Nephron (organoid): ENCODE measurements at regions not wholly inside any gene's neighbourhood (a gene's known extent, or its start where the extent isn't known, plus 50 kb on each side); places are given as distances from the start of the nearest gene placed in this dataset.

ENCODE experiments used
- H3K27ac Mint-ChIP-seq, 3 experiments: 2 replicates each; pipeline ENCODE4 v1.8.0; 2020; ENCODE audit warnings: mixed read lengths in 3 of 3, mild to moderate bottlenecking in 2 of 3, moderate library complexity in 1 of 3
- H3K27me3 Mint-ChIP-seq: 2 replicates; pipeline ENCODE4 v1.8.0; 2021; ENCODE audit warnings: low read depth, mild to moderate bottlenecking, moderate library complexity, mixed read lengths
- H3K36me3 Mint-ChIP-seq: 2 replicates; pipeline ENCODE4 v1.8.0; 2020; ENCODE audit warnings: low read depth, mixed read lengths
- H3K4me1 Mint-ChIP-seq: 2 replicates; pipeline ENCODE4 v1.8.0; 2020; ENCODE audit warnings: mixed read lengths
- H3K4me3 Mint-ChIP-seq, 3 experiments: 2 replicates each; pipeline ENCODE4 v1.8.0; 2020; ENCODE audit warnings: mild to moderate bottlenecking in 3 of 3, mixed read lengths in 3 of 3, moderate library complexity in 2 of 3
- H3K9me3 Mint-ChIP-seq: 2 replicates; pipeline ENCODE4 v1.8.0; 2020; ENCODE audit warnings: mixed read lengths
- TF ChIP-seq, protein P1 (sequence below), 3 experiments: fragments of 200-600 bp; sonication (generic); IDR thresholded peaks; one replicate each; pipeline ENCODE4 v1.5.0; 2021; ENCODE audit warnings: antibody characterized with exemption in 3 of 3; ENCODE audit not compliant: unreplicated experiment in 3 of 3

DNA sequence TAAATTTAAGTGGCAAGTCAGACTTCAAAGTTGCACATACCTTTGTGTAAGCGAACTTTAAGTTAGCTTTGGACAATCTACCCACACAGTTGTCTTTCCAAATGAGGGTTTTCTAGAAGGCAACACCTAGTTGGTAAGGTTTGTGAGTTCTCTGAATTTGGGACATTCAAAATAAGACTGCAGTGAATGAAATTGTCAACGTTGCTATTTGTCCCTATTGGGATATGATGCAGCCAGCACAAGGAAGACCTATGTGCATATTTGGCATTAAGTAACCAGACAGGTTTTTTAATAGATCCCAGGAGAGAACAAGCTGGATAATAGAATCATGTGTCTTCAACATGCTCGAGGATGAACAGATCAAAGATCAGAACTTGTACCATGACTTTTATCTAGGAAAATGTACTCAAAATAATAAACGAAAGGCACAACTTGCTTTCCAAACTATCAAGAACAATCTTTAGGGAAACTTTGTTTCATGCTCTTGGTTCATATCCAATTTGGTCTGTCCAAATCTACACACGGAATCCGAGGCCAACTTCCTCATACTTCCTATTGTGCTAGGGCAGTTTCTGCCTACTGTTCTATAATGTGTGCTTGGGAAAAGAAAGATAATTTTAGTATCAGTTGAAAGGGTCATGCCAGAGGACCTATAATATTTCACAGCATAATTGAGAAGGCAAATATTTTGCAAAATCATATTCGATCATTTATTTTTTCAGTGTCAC is 284.2 kb upstream of the SOX5 start:
- Mint-ChIP-seq H3K36me3 (no peaks in the 10 kb centered on the region), H3K27me3 (peaks cover 7% of the 10 kb centered on the region), H3K4me1 (peaks cover 12% of the 10 kb centered on the region), H3K27ac (no peak overlapping the region), H3K4me3 (no peak overlapping the region), H3K9me3 (no peaks in the 10 kb centered on the region)
- TF ChIP-seq, protein P1, sequence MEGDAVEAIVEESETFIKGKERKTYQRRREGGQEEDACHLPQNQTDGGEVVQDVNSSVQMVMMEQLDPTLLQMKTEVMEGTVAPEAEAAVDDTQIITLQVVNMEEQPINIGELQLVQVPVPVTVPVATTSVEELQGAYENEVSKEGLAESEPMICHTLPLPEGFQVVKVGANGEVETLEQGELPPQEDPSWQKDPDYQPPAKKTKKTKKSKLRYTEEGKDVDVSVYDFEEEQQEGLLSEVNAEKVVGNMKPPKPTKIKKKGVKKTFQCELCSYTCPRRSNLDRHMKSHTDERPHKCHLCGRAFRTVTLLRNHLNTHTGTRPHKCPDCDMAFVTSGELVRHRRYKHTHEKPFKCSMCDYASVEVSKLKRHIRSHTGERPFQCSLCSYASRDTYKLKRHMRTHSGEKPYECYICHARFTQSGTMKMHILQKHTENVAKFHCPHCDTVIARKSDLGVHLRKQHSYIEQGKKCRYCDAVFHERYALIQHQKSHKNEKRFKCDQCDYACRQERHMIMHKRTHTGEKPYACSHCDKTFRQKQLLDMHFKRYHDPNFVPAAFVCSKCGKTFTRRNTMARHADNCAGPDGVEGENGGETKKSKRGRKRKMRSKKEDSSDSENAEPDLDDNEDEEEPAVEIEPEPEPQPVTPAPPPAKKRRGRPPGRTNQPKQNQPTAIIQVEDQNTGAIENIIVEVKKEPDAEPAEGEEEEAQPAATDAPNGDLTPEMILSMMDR (IDR thresholded peaks at IDR 0.05; ENCODE audit: unreplicated experiment in 3 of 3): no peak

DNA sequence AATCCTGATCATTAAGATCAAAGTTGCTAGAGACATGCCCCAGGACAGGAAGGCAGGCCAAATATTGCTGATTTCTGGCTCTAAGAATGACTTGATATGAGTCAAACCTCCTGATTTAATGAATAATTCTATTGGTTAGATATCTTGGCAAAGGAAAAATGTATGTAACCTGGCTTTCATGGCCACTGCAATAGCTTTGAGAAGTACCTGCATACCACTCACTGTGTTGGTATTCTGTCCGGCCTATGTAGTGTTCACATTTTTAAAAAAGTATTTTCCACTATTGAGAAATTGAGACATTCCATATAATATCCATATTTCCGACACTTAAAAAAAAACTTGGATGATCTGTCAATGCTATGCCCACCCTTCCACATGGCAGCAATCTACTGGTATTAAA is 283.1 kb upstream of the SOX5 start:
- Mint-ChIP-seq H3K36me3 (no peaks in the 10 kb centered on the region), H3K27me3 (peaks cover 9% of the 10 kb centered on the region), H3K4me1 (peaks cover 12% of the 10 kb centered on the region), H3K27ac (no peak overlapping the region), H3K4me3 (no peak overlapping the region), H3K9me3 (no peaks in the 10 kb centered on the region)
- TF ChIP-seq, protein P1 (IDR thresholded peaks at IDR 0.05; ENCODE audit: unreplicated experiment in 3 of 3): no peak

DNA sequence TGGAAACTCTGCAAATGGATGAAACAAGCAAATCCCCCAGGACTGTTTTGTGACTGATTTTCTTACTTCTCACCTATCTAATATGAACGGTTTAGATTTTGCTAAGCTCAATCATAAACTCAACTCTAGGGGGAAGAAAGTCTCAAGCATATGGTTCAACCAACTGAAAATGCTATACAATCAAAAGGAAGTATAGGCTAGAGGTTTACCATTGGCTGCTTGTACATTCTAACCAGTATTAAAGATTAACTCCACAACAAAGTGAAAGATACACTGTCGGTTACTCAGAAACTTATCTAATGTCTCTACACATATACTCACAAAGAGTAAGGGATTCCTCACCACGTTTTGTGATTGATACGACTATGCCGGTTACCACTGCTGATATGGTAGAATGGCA is 281.8 kb upstream of the SOX5 start:
- H3K27me3 Mint-ChIP-seq: peaks cover 9% of the 10 kb centered on the region
- H3K4me1 Mint-ChIP-seq: peaks cover 12% of the 10 kb centered on the region
- TF ChIP-seq, protein P1 (IDR thresholded peaks at IDR 0.05; ENCODE audit: unreplicated experiment in 3 of 3): no peak
- no peaks in the 10 kb centered on the region for H3K36me3 Mint-ChIP-seq
- no peak overlapping the region for H3K4me3 Mint-ChIP-seq
- H3K9me3 Mint-ChIP-seq: no peaks in the 10 kb centered on the region
- no peak overlapping the region for H3K27ac Mint-ChIP-seq

DNA sequence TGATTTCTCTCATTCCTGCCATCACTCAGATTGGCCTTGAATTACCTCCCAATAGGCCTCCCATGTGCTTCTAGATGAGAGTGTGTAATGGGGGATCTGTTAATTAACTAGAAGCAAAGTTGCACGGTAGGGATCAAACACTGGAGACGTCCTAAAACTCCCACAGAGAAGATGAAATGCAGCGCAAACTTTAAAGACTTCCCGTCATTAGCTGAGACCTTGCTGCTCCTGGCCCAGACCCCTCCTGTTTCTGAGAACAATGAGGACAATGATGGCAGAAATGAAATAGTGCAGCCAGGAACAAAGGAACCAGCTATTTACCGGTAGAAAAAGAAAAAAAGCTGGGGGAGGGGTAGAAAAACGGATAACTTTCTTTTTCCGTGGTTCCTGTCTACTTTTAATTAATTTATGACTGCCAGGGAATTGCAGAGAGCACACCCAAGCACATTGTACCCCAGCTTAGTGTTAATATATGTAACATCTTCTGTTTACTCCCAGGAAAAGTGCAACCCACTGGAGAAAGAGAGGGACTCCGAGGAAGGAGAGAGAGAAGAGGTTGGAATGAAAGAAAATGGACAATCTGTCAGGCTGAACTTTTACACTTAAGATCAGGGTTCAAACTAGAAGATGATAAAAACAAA is 280.7 kb upstream of the SOX5 start:
- H3K27ac Mint-ChIP-seq: peak overlapping the region in 2 of 3 experiments; percentile 5 to 26
- TF ChIP-seq, protein P1 (IDR thresholded peaks at IDR 0.05; ENCODE audit: unreplicated experiment in 3 of 3): no peak
- no peaks in the 10 kb centered on the region for H3K9me3 Mint-ChIP-seq
- H3K27me3 Mint-ChIP-seq: peaks cover 9% of the 10 kb centered on the region
- H3K4me3 Mint-ChIP-seq: no peak overlapping the region
- H3K36me3 Mint-ChIP-seq: no peaks in the 10 kb centered on the region
- peaks cover 12% of the 10 kb centered on the region for H3K4me1 Mint-ChIP-seq

DNA sequence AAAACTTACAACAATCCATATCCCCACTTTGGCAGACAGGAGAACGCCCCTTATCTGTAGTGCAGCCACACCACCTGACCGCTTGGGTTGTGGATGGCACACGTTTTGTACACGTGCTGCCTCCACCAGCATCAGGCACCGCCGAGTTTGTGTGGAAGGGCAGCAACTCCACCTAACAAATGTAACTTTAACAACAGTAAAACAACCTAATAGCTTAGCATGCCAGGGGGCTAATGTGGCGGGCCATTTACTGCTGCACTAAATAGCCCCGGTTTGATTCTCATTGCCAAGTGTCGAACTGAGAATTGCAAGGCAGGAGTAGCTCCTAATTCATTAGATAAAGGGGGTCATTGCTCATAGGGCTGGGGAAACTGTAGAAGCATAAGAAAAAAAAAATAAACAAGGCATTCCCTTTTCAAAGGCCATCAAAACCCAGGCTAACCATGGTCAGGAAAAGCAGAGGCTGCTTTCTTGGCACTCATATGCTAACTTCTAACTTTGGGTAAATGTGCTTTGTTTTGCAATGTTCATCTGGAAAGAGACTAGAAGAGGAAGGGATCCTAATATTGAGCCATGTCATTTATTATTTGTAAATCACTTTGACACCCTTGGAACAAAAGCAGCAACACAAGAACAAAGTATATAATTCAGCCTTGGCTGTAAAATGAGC is 279.7 kb upstream of the SOX5 start:
- Mint-ChIP-seq H3K9me3 (no peaks in the 10 kb centered on the region), H3K4me3 (no peak overlapping the region)
- TF ChIP-seq, protein P1 (IDR thresholded peaks at IDR 0.05; ENCODE audit: unreplicated experiment in 3 of 3): no peak

More for the DNA sequence above, 279.7 kb upstream of the SOX5 start:
- Mint-ChIP-seq H3K4me1 (peaks cover 12% of the 10 kb centered on the region), H3K36me3 (no peaks in the 10 kb centered on the region), H3K27me3 (peaks cover 9% of the 10 kb centered on the region), H3K27ac (no peak overlapping the region)
